ENCODE measurements at regions not wholly inside any gene's neighbourhood (a gene's known extent, or its start where the extent isn't known, plus 50 kb on each side); places are given as distances from the start of the nearest gene placed in this dataset.

- no peak overlapping the region for H3K27ac Mint-ChIP-seq (ENCODE audit: unreplicated experiment)
- no peaks in the 10 kb centered on the region for H3K9me3 Mint-ChIP-seq (ENCODE audit: unreplicated experiment)
Measured at GRCh38 chr21:14312871-14313270, 70.1 kb downstream of the HSPA13 start.

DNA sequence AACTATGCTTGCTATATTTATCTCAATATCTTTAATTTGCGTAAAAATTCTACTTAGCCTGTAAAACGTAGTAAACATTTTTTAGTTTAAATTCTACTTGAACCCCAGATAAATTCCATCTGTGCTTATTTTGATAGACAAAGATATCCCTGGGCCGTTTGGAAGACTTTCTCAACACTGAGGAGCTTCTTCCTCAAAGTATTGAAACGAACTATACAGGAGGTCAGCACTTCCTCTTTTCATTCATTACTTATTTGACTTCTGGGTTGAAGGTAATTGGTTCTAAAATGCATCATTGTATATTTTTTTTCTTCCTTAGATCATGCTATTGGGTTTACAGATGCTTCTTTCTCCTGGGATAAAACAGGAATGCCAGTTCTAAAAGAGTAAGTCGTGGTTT, 74.7 kb downstream of the HSPA13 start:
- TF ChIP-seq CTCF (IDR thresholded peaks at IDR 0.05; ENCODE audit: partially characterized antibody, unreplicated experiment): no peak
- no peaks in the 10 kb centered on the region for H3K9me3 Mint-ChIP-seq (ENCODE audit: unreplicated experiment)
- H3K36me3 Mint-ChIP-seq (ENCODE audit: unreplicated experiment): no peaks in the 10 kb centered on the region
- no peak for DNase-seq
- no peaks in the 10 kb centered on the region for H3K27me3 Mint-ChIP-seq (ENCODE audit: unreplicated experiment)
- H3K27ac Mint-ChIP-seq (ENCODE audit: unreplicated experiment): no peak overlapping the region
- H3K4me3 Mint-ChIP-seq (ENCODE audit: unreplicated experiment): no peak overlapping the region
- H3K4me1 Mint-ChIP-seq (ENCODE audit: low read depth, unreplicated experiment): no peaks in the 10 kb centered on the region

More at GRCh38 chr21:14312871-14313270, 70.1 kb downstream of the HSPA13 start:
- no peak for TF ChIP-seq CTCF (IDR thresholded peaks at IDR 0.05; ENCODE audit: partially characterized antibody, unreplicated experiment)
- DNase-seq: no peak
- H3K27me3 Mint-ChIP-seq (ENCODE audit: unreplicated experiment): no peaks in the 10 kb centered on the region
- no peaks in the 10 kb centered on the region for H3K36me3 Mint-ChIP-seq (ENCODE audit: unreplicated experiment)
- no peak overlapping the region for H3K4me3 Mint-ChIP-seq (ENCODE audit: unreplicated experiment)
- H3K4me1 Mint-ChIP-seq (ENCODE audit: low read depth, unreplicated experiment): no peaks in the 10 kb centered on the region

DNA sequence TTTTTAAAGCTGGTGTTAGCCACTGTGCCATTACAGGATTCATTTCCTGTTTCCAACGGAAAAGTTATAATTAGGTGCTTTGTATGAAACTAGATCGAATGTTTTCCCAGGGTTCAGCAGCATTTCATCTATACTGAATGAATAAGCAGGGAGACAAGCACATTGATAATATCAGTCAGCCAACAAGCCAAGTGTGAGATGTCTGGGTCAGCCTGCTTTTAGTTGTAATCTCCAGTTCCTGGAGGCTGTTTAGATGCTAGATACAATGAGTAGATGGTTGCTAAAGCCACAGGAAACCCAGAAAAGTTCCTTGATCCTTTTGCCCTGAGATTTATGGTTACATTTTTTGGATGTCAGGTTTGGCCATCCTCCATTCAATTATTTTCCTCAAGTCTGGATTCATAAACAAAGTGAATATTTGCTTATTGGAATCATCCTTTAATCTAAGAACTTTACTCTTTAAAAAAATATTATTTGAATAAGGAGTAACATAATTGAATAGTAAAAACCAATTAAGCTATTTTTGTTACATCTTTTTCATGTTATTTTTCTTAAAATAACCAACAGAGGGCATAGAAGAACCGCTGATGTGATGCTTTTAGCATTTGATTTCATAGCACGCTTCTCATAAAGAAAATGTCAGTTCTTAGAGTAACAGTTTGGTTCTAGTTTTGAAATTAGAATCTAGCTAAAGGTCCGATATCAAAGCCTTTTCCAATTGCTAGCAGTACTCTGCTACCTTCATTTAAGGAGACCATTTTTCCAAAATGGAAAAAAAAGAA, 76.6 kb downstream of the HSPA13 start:
- Mint-ChIP-seq H3K4me1 (ENCODE audit: low read depth, unreplicated experiment) (no peaks in the 10 kb centered on the region), H3K27me3 (ENCODE audit: unreplicated experiment) (no peaks in the 10 kb centered on the region), H3K36me3 (ENCODE audit: unreplicated experiment) (no peaks in the 10 kb centered on the region), H3K4me3 (ENCODE audit: unreplicated experiment) (no peak overlapping the region), H3K9me3 (ENCODE audit: unreplicated experiment) (no peaks in the 10 kb centered on the region), H3K27ac (ENCODE audit: unreplicated experiment) (no peak overlapping the region)
- no peak for TF ChIP-seq CTCF (IDR thresholded peaks at IDR 0.05; ENCODE audit: partially characterized antibody, unreplicated experiment)
- no peak for DNase-seq

DNA sequence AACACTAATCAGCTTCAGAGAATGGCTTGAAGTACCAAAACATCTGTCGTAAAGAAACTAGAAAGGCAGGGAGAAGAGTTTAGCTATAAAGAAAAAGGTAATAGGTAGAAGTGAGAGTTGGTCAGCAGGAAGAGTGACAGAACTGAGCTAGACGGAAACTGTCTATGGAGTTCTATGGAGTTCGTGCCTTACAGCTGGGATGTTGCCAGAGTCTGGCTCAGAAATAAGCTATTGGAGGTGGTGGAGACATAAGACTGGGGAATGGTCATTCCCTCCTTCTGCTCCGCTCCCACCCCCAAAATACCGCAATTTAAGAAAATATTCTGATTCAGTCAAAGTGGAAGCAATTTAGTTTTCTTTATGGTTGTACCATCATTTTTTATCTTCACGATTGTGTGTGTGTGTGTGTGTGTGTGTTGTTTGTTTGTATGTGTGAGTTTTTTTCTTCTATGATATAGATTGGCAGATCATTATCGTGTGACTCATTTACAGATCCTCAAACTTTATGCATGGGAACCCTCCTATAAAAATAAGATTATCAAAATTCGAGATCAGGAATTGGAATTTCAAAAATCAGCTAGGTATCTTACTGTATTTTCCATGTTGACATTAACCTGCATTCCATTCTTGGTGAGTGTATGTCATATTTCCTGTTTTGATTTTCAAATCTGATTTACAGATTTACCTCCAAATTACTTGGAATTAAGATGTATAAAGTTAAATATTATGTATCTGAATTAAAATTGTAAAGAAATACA, 79.0 kb downstream of the HSPA13 start:
- DNase-seq: no peak
- Mint-ChIP-seq H3K36me3 (ENCODE audit: unreplicated experiment) (no peaks in the 10 kb centered on the region), H3K27me3 (ENCODE audit: unreplicated experiment) (peaks cover 1% of the 10 kb centered on the region), H3K4me3 (ENCODE audit: unreplicated experiment) (no peak overlapping the region), H3K27ac (ENCODE audit: unreplicated experiment) (no peak overlapping the region), H3K4me1 (ENCODE audit: low read depth, unreplicated experiment) (no peaks in the 10 kb centered on the region), H3K9me3 (ENCODE audit: unreplicated experiment) (no peaks in the 10 kb centered on the region)
- TF ChIP-seq CTCF (IDR thresholded peaks at IDR 0.05; ENCODE audit: partially characterized antibody, unreplicated experiment): no peak

DNA sequence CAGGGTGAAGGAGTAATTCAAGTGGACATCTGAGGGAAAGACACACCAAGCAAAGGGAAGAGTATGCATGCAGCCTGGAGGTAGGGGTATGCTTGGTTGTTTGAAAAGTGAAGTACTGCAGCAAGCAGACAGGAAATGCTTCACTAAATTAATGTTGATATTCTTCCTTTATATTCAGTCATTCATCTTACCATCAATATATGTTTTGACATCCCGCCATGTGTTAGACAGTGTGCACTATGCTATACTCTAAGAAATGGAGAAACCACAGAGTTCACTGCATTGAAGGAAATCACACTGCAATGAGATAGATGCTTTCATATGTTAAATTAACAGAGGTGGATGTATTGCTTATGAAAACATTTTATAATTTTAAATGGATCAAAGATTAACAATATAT, 82.9 kb downstream of the HSPA13 start:
- Mint-ChIP-seq H3K27ac (ENCODE audit: unreplicated experiment) (no peak overlapping the region), H3K4me1 (ENCODE audit: low read depth, unreplicated experiment) (no peaks in the 10 kb centered on the region), H3K36me3 (ENCODE audit: unreplicated experiment) (no peaks in the 10 kb centered on the region), H3K4me3 (ENCODE audit: unreplicated experiment) (no peak overlapping the region), H3K27me3 (ENCODE audit: unreplicated experiment) (peaks cover 3% of the 10 kb centered on the region), H3K9me3 (ENCODE audit: unreplicated experiment) (no peaks in the 10 kb centered on the region)
- no peak for TF ChIP-seq CTCF (IDR thresholded peaks at IDR 0.05; ENCODE audit: partially characterized antibody, unreplicated experiment)
- DNase-seq: no peak
